Adrenal gland (tissue), 5 donors: ENCODE measurements at regions not wholly inside any gene's neighbourhood (a gene's known extent, or its start where the extent isn't known, plus 50 kb on each side); places are given as distances from the start of the nearest gene placed in this dataset.

ENCODE experiments used
- CTCF ChIP-seq, 6 experiments: fragments of 450-650 bp in 4 of 6; fragments of 200-600 bp in 2 of 6; sonication (generic) in 1 of 6; IDR thresholded peaks; 1 replicate in 5 of 6; 2 replicates in 1 of 6; pipeline versions ENCODE4 v1.5.1 to v1.8.0; 2016 to 2021; ENCODE audit warnings: antibody characterized with exemption in 6 of 6, mild to moderate bottlenecking in 2 of 6, moderate library complexity in 1 of 6
- POLR2A ChIP-seq, 2 donors: fragments of 450-650 bp; IDR thresholded peaks; one replicate each; pipeline ENCODE4 v1.6.1; 2017; ENCODE audit warnings: antibody characterized with exemption in 2 of 2, mild to moderate bottlenecking in 2 of 2, moderate library complexity in 1 of 2
- donor health status: DM: no; HTN: no; CAD: no.

DNA sequence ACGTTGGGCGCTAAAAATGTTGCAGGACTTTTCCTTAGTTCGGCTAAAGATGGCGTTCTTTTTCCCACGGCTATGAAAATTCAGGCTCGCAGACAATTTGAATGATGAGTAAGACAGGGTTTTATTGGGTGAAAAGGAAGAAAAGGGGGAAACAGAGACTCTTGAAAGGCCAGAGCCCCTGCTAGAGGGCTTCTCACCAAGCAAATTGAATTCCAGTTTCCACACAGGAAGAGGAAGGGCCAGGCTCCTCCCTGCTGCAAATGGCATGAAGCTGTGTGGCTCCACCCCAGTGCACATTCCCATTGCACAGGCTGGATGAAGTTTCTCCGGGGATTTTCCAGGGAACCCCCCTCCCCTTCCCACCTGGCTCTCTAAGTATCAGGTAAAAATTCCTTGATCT is 210.9 kb downstream of the KLHL4 start:
- TF ChIP-seq CTCF (IDR thresholded peaks at IDR 0.05), result no peak
- no peak for TF ChIP-seq POLR2A (IDR thresholded peaks at IDR 0.05)
